HG03558 (cell line): ENCODE measurements at regions not wholly inside any gene's neighbourhood (a gene's known extent, or its start where the extent isn't known, plus 50 kb on each side); places are given as distances from the start of the nearest gene placed in this dataset.
"Not testable (repeated sequence)": the region's sequence is repeated elsewhere in the genome, so short reads cannot be mapped to it uniquely, and the experiment has no call there.

Experiments
- ATAC-seq: cut with Tn5 transposase; IDR thresholded peaks from one replicate; pipeline ENCODE4 v1.9.1; 2021; ENCODE audit warnings: moderate number of reproducible peaks; ENCODE audit not compliant: unreplicated experiment; ENCODE audit errors: extremely low read depth

- no peak for ATAC-seq
Measured at GRCh38 chr2:234377761-234378391, 119.0 kb downstream of the ARL4C start.

- ATAC-seq, result no peak
Measured at GRCh38 chr2:234376229-234376628, 120.7 kb downstream of the ARL4C start.

GRCh38 chr2:234375176-234375880 is 121.6 kb downstream of the ARL4C start:
- ATAC-seq, result no peak

GRCh38 chr2:234374736-234375135 is 122.1 kb downstream of the ARL4C start:
- no peak for ATAC-seq

- no peak for ATAC-seq
Measured at GRCh38 chr2:234374150-234374508, 122.8 kb downstream of the ARL4C start.

- ATAC-seq, result no peak
Measured at GRCh38 chr2:234373481-234374149, 123.3 kb downstream of the ARL4C start.

GRCh38 chr2:234373060-234373459 is 123.8 kb downstream of the ARL4C start:
- ATAC-seq, result no peak

- ATAC-seq, result no peak
Measured at GRCh38 chr2:234372506-234372905, 124.4 kb downstream of the ARL4C start.

GRCh38 chr2:234368861-234369261 is 128.0 kb downstream of the ARL4C start:
- ATAC-seq, result no peak

- no peak for ATAC-seq
Measured at GRCh38 chr2:234366891-234367290, 130.0 kb downstream of the ARL4C start.

- ATAC-seq, result no peak
Measured at GRCh38 chr2:234364661-234365060, 132.2 kb downstream of the ARL4C start.

- no peak for ATAC-seq
Measured at GRCh38 chr2:234363647-234364294, 133.1 kb downstream of the ARL4C start.

GRCh38 chr2:234363011-234363487 is 133.8 kb downstream of the ARL4C start:
- ATAC-seq, result no peak

- not testable (repeated sequence) for ATAC-seq
Measured at GRCh38 chr2:234360313-234360975, 136.4 kb downstream of the ARL4C start.

GRCh38 chr2:234357666-234358065 is 139.2 kb downstream of the ARL4C start:
- no peak for ATAC-seq

- no peak for ATAC-seq
Measured at GRCh38 chr2:234355808-234356365, 141.0 kb downstream of the ARL4C start.

- no peak for ATAC-seq
Measured at GRCh38 chr2:234355021-234355720, 141.7 kb downstream of the ARL4C start.

GRCh38 chr2:234352270-234352669 is 144.6 kb downstream of the ARL4C start:
- no peak for ATAC-seq

GRCh38 chr2:234351866-234352265 is 145.0 kb downstream of the ARL4C start:
- ATAC-seq, result not testable (repeated sequence)
